Adrenal gland (tissue), 9 donors: ENCODE measurements at regions not wholly inside any gene's neighbourhood (a gene's known extent, or its start where the extent isn't known, plus 50 kb on each side); places are given as distances from the start of the nearest gene placed in this dataset.

Experiments used
- DNase-seq, 7 donors: peaks; one replicate each; pipeline ENCODE4 v3.0.0-alpha.2; 2019 to 2020
- H3K27ac ChIP-seq, 5 donors: fragments of 200-600 bp; sonication (generic) in 4 of 5; 1 replicate in 3 of 5; 2 replicates in 2 of 5; pipeline versions ENCODE4 v1.5.1 to v1.8.0; 2016 to 2020; ENCODE audit warnings: mild to moderate bottlenecking in 1 of 5
- H3K27me3 ChIP-seq: fragments of 200-600 bp; 2 replicates; pipeline ENCODE4 v1.8.0; 2021
- H3K36me3 ChIP-seq, 2 donors: fragments of 200-600 bp; replicated peaks in 1 of 2; 1 replicate in 1 of 2; 2 replicates in 1 of 2; pipeline versions ENCODE4 v1.5.1 to v1.8.0; 2018 to 2022
- H3K4me1 ChIP-seq, 2 donors: fragments of 200-600 bp; replicated peaks in 1 of 2; 1 replicate in 1 of 2; 2 replicates in 1 of 2; pipeline versions ENCODE4 v1.5.1 to v1.8.0; 2018 to 2021
- H3K4me3 ChIP-seq, 4 donors: fragments of 200-600 bp; sonication (generic) in 3 of 4; one replicate each; pipeline ENCODE4 v1.5.1; 2016 to 2018
- H3K9me3 ChIP-seq, 3 donors: fragments of 200-600 bp; sonication (generic) in 1 of 3; replicated peaks in 1 of 3; 1 replicate in 2 of 3; 2 replicates in 1 of 3; pipeline versions ENCODE4 v1.5.1 to v1.8.0; 2016 to 2021
- POLR2A ChIP-seq, 2 donors: fragments of 450-650 bp; IDR thresholded peaks; one replicate each; pipeline ENCODE4 v1.6.1; 2017; ENCODE audit warnings: antibody characterized with exemption in 2 of 2, mild to moderate bottlenecking in 2 of 2, moderate library complexity in 1 of 2
- WGBS, 4 donors: extraction: QIAGEN DNeasy Blood & Tissue Kit in 2 of 4; methylation state at CpG; one replicate each; pipeline versions ENCODE4 v1.1.5 to v1.1.7; 2013 to 2017; 5-methylcytosine and 5-hydroxymethylcytosine counted together
- intact Hi-C, 2 donors: fragments of 100-400 bp; cut with DNase I; formaldehyde crosslinking; loops; one replicate each; pipeline versions ENCODE4 v1.14.1 to v1.15.0; 2022 to 2023
- TF ChIP-seq, protein P1 (sequence below), 6 experiments: fragments of 450-650 bp in 4 of 6; fragments of 200-600 bp in 2 of 6; sonication (generic) in 1 of 6; IDR thresholded peaks; 1 replicate in 5 of 6; 2 replicates in 1 of 6; pipeline versions ENCODE4 v1.5.1 to v1.8.0; 2016 to 2021; ENCODE audit warnings: antibody characterized with exemption in 6 of 6, mild to moderate bottlenecking in 2 of 6, moderate library complexity in 1 of 6
- donor health status: healthy with polysubstance abuse.
- donor health status: Bipolar disorder and iron deficiency.
- donor health status: DM: yes; HTN: yes; CAD: no.
- donor health status: DM: no; HTN: no; CAD: no.
- donor health status: DM: no; HTN: no; CAD: no.

GRCh38 chr6:111951497-111952085, 78.3 kb upstream of the FYN start:
- H3K27me3 ChIP-seq: no peaks in the 10 kb centered on the region
- intact Hi-C loops: no loop called here
- TF ChIP-seq POLR2A (IDR thresholded peaks at IDR 0.05): no peak
- TF ChIP-seq, protein P1, sequence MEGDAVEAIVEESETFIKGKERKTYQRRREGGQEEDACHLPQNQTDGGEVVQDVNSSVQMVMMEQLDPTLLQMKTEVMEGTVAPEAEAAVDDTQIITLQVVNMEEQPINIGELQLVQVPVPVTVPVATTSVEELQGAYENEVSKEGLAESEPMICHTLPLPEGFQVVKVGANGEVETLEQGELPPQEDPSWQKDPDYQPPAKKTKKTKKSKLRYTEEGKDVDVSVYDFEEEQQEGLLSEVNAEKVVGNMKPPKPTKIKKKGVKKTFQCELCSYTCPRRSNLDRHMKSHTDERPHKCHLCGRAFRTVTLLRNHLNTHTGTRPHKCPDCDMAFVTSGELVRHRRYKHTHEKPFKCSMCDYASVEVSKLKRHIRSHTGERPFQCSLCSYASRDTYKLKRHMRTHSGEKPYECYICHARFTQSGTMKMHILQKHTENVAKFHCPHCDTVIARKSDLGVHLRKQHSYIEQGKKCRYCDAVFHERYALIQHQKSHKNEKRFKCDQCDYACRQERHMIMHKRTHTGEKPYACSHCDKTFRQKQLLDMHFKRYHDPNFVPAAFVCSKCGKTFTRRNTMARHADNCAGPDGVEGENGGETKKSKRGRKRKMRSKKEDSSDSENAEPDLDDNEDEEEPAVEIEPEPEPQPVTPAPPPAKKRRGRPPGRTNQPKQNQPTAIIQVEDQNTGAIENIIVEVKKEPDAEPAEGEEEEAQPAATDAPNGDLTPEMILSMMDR (IDR thresholded peaks at IDR 0.05): no peak
- no peak overlapping the region for H3K4me3 ChIP-seq
- no peaks in the 10 kb centered on the region for H3K36me3 ChIP-seq
- no peaks in the 10 kb centered on the region for H3K9me3 ChIP-seq
- no peak overlapping the region for H3K27ac ChIP-seq
- DNase-seq: no peak
- 79 to 87% (median 87%) methylated on average over 7 of the region's 7 CpGs for WGBS, 4 donors
- no peaks in the 10 kb centered on the region for H3K4me1 ChIP-seq

DNA sequence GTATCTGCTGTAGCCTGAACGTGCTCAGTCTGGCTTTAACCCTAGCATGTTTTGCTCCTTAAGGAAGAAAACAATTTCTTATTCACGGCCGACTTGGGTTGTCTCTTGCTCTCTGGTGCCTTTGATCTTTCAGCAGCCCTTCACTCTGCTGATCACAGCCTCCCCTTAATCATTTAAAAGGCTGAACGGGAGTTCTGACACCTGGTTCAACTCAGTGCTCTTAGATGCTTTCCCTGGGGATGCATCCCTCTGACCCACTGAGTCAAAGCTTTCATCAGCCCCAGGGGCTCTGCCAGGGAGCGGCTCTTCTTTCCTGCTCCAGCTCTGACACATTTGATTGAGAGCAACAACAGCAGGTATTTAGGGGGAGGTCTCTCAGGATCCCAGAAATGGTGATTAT, 79.0 kb upstream of the FYN start:
- WGBS, 4 donors: 45 to 53% (median 49%) methylated on average over 5 of the region's 5 CpGs

GRCh38 chr6:111952821-111953540, 79.7 kb upstream of the FYN start:
- H3K9me3 ChIP-seq: no peaks in the 10 kb centered on the region
- DNase-seq: no peak

More for the DNA sequence above, 79.0 kb upstream of the FYN start:
- H3K36me3 ChIP-seq: no peaks in the 10 kb centered on the region
- no peaks in the 10 kb centered on the region for H3K9me3 ChIP-seq
- no peaks in the 10 kb centered on the region for H3K4me1 ChIP-seq
- H3K27ac ChIP-seq: no peak overlapping the region
- TF ChIP-seq, protein P1 (IDR thresholded peaks at IDR 0.05): no peak
- no peak for TF ChIP-seq POLR2A (IDR thresholded peaks at IDR 0.05)
- H3K4me3 ChIP-seq: no peak overlapping the region
- intact Hi-C loops: no loop called here
- no peak for DNase-seq
- H3K27me3 ChIP-seq: no peaks in the 10 kb centered on the region

DNA sequence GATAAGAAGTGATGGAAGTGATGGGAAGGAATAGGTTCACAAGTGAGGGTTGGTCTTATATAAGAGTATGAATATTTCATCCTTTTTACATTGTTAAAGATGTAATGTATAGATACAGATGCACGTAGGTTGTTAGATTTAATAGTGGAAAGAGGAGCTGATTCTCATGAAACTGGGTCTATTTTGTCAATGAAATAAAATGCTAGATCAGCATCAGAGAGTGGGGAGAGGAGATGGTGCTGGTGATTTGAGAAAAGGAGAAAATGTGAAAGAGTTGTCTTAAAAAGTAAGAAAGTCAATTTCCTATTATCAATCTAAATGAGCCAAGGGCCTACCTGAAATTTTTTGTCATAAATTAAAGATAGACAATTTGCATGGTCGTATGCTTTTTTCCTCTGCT, 82.8 kb upstream of the FYN start:
- H3K4me1 ChIP-seq: no peaks in the 10 kb centered on the region
- H3K27ac ChIP-seq: no peak overlapping the region
- TF ChIP-seq, protein P1 (IDR thresholded peaks at IDR 0.05): no peak
- TF ChIP-seq POLR2A (IDR thresholded peaks at IDR 0.05): no peak
- WGBS, 4 donors: 54 to 61% (median 59%) methylated on average over 2 of the region's 2 CpGs
- H3K36me3 ChIP-seq: no peaks in the 10 kb centered on the region
- no peaks in the 10 kb centered on the region for H3K27me3 ChIP-seq
- no peak overlapping the region for H3K4me3 ChIP-seq
- H3K9me3 ChIP-seq: no peaks in the 10 kb centered on the region
- no peak for DNase-seq
- intact Hi-C loops: no loop called here

More at GRCh38 chr6:111952821-111953540, 79.7 kb upstream of the FYN start:
- Histone ChIP-seq H3K4me3 (no peak overlapping the region), H3K27me3 (no peaks in the 10 kb centered on the region), H3K27ac (no peak overlapping the region), H3K36me3 (no peaks in the 10 kb centered on the region), H3K4me1 (no peaks in the 10 kb centered on the region)
- TF ChIP-seq POLR2A (IDR thresholded peaks at IDR 0.05): no peak
- TF ChIP-seq, protein P1 (IDR thresholded peaks at IDR 0.05): no peak
- intact Hi-C loops: no loop called here
- WGBS, 4 donors: 53 to 66% (median 58%) methylated on average over 4 of the region's 4 CpGs
